Central memory CD8-positive, alpha-beta T cell (primary cell): ENCODE measurements at regions not wholly inside any gene's neighbourhood (a gene's known extent, or its start where the extent isn't known, plus 50 kb on each side); places are given as distances from the start of the nearest gene placed in this dataset.
"Not testable (repeated sequence)": the region's sequence is repeated elsewhere in the genome, so short reads cannot be mapped to it uniquely, and the experiment has no call there.

ENCODE experiments used
- ATAC-seq: fragments of 150-1000 bp; cut with Tn5 transposase; replicated peaks from 2 replicates; pipeline ENCODE4 v1.10.0; 2022; ENCODE audit warnings: mild to moderate bottlenecking, moderate FRiP score, moderate number of reproducible peaks; ENCODE audit not compliant: poor library complexity, severe bottlenecking; ENCODE audit errors: extremely low read depth
- DNase-seq, 2 donors: peaks; one replicate each; pipeline ENCODE4 v3.0.0; 2021; ENCODE audit warnings: low spot score in 2 of 2
- H3K27ac Mint-ChIP-seq: one replicate; pipeline ENCODE4 v1.8.0; 2022; ENCODE audit warnings: low read depth, mild to moderate bottlenecking, moderate library complexity, mixed read lengths
- H3K27me3 Mint-ChIP-seq: one replicate; pipeline ENCODE4 v1.8.0; 2022; ENCODE audit warnings: mixed read lengths
- H3K36me3 Mint-ChIP-seq: one replicate; pipeline ENCODE4 v1.8.0; 2022; ENCODE audit warnings: mild to moderate bottlenecking, moderate library complexity, mixed read lengths; ENCODE audit not compliant: insufficient read depth
- H3K4me1 Mint-ChIP-seq: one replicate; pipeline ENCODE4 v1.8.0; 2022; ENCODE audit warnings: mixed read lengths
- H3K4me3 Mint-ChIP-seq: one replicate; pipeline ENCODE4 v1.8.0; 2022; ENCODE audit warnings: mild to moderate bottlenecking, moderate library complexity, mixed read lengths
- H3K9me3 Mint-ChIP-seq: one replicate; pipeline ENCODE4 v1.8.0; 2022; ENCODE audit warnings: mixed read lengths

DNA sequence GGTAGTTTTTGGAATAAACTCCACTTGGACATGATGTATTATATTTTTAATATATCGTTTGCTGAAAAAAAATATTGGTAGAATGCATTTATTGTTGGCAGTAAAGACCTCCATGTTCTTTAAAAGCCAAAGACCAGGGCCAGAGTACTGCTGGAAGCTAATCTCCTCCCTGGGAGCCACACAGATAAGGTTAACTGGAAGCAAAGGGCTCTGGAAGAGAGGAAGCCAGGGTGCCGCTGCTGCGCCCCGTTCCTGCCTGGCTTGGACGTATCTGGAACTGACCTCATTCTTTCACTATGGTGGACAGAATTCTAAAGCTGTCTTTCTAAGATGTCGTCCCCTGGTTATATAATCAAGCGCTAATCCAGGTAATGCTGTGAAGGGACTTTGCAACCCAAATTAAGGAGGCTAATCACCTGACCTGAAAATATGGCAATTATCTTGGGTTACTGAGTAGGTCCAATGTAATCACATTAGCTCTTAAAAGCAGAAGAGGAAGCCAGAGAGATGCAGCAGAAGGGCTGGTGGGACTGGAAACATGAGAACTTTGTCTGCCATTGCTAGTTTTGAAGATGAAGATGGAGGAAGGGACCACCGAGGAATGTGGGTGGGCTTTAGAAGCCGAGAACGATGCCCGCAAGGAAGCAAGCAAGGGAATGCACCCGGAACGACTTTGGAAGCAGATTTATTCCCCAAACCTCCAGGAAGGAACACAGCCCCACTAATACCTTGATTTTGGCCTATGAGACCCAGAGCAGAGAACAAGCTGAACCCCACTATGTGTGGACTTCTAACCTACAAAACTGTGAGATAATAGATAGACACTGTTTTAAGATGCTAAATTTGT lies 167.7 kb upstream of the KCNJ15 start:
- ATAC-seq (no peak), DNase-seq (no peak)
- Mint-ChIP-seq H3K4me3 (no peak overlapping the region), H3K4me1 (no peaks in the 10 kb centered on the region), H3K9me3 (peaks cover 4% of the 10 kb centered on the region), H3K27ac (no peak overlapping the region), H3K36me3 (no peaks in the 10 kb centered on the region), H3K27me3 (no peaks in the 10 kb centered on the region)

DNA sequence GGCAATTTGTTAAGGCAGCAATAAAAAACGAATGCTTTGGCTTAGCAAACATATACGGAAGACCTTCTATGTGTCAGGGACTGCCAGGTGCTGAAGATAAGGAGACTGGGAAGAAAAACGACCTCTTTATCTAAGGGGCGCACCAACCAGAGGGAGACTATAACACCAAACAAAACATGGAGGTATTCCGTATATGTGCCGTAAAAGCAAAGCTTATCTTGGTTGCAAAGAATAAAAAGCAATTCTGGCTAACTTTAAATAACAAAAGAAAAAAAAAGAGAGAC lies 167.1 kb upstream of the KCNJ15 start:
- no peaks in the 10 kb centered on the region for H3K27me3 Mint-ChIP-seq
- ATAC-seq, result no peak

DNA sequence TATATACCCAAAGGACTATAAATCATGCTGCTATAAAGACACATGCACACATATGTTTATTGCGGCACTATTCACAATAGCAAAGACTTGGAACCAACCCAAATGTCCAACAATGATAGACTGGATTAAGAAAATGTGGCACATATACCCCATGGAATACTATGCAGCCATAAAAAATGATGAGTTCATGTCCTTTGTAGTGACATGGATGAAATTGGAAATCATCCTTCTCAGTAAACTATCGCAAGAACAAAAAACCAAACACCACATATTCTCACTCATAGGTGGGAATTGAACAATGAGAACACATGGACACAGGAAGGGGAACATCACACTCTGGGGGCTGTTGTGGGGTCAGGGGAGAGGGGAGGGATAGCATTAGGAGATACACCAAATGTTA lies 165.7 kb upstream of the KCNJ15 start:
- not testable (repeated sequence) for H3K27me3 Mint-ChIP-seq, H3K36me3 Mint-ChIP-seq, ATAC-seq, H3K9me3 Mint-ChIP-seq, H3K4me1 Mint-ChIP-seq, H3K4me3 Mint-ChIP-seq, H3K27ac Mint-ChIP-seq, DNase-seq

More for the DNA sequence above, 167.1 kb upstream of the KCNJ15 start:
- no peak overlapping the region for H3K27ac Mint-ChIP-seq
- no peak for DNase-seq
- no peak overlapping the region for H3K4me3 Mint-ChIP-seq
- H3K36me3 Mint-ChIP-seq, result no peaks in the 10 kb centered on the region
- peaks cover 5% of the 10 kb centered on the region for H3K9me3 Mint-ChIP-seq
- H3K4me1 Mint-ChIP-seq, result no peaks in the 10 kb centered on the region

DNA sequence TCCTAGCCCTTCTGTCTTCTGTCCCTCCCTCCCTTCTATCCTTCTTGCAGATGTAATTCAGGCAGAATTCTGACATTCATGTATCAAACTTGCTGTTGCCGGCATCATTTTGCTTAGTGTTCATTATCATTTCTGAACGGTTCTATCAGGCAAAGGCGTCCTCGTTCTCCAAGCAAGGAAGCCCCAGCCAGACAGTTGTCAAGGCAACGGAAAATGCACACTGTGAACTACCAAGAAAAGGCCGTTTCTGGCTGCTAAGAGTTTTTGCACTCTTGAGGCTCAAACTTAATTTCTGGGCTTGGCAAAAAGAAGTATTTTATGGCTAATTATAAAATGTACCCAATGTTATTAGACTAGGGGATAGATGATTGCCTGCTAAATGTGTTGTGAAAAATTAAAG lies 164.7 kb upstream of the KCNJ15 start:
- H3K4me3 Mint-ChIP-seq, result no peak overlapping the region
- no peaks in the 10 kb centered on the region for H3K27me3 Mint-ChIP-seq
- ATAC-seq (no peak), DNase-seq (no peak)
- H3K9me3 Mint-ChIP-seq, result peaks cover 8% of the 10 kb centered on the region
- H3K4me1 Mint-ChIP-seq, result no peaks in the 10 kb centered on the region
- H3K36me3 Mint-ChIP-seq, result no peaks in the 10 kb centered on the region
- H3K27ac Mint-ChIP-seq, result no peak overlapping the region

DNA sequence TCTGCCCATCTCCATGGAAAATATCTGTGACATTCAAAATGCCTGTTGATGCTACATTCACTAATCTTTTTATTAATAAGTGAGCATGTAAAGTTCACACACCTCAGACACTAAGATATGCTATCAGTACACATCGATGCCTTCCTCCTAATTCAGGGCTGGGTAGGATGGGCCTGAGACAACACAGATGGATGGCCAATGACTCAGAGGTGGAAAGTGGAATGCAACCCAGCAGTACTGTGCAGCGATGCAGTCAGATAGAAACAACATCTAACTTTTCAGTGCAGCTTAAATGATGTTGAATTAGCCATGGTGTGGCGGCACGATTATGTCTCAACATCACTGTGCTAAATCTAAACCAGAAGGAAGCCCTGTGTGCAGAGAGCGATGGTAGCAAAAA lies 161.6 kb upstream of the KCNJ15 start:
- Mint-ChIP-seq H3K27me3 (peaks cover 4% of the 10 kb centered on the region), H3K27ac (no peak overlapping the region), H3K4me1 (no peaks in the 10 kb centered on the region), H3K9me3 (peaks cover 11% of the 10 kb centered on the region), H3K4me3 (no peak overlapping the region), H3K36me3 (no peaks in the 10 kb centered on the region)
- DNase-seq (no peak), ATAC-seq (no peak)

DNA sequence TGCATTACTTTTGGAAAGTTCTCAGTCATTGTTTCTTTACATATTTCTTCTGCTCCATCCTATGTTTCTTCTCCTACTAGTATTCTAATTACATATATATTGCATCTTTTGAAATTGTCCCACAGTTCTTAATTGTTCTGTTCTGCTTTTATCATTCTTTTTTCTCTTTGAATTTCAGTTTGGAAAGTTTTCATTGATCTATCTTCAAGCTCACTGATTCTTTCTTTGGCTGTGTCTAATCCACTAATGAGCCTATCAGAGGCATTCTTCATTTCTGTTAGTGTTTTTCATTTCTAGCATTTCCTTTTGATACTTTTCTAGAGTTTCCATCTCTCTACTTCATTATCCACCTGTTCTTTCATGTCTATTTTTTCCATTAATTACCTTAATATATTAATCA lies 159.0 kb upstream of the KCNJ15 start:
- Mint-ChIP-seq H3K27me3 (peaks cover 28% of the 10 kb centered on the region), H3K4me3 (no peak overlapping the region), H3K9me3 (peaks cover 18% of the 10 kb centered on the region), H3K4me1 (no peaks in the 10 kb centered on the region), H3K36me3 (no peaks in the 10 kb centered on the region), H3K27ac (no peak overlapping the region)
- DNase-seq (no peak), ATAC-seq (no peak)

DNA sequence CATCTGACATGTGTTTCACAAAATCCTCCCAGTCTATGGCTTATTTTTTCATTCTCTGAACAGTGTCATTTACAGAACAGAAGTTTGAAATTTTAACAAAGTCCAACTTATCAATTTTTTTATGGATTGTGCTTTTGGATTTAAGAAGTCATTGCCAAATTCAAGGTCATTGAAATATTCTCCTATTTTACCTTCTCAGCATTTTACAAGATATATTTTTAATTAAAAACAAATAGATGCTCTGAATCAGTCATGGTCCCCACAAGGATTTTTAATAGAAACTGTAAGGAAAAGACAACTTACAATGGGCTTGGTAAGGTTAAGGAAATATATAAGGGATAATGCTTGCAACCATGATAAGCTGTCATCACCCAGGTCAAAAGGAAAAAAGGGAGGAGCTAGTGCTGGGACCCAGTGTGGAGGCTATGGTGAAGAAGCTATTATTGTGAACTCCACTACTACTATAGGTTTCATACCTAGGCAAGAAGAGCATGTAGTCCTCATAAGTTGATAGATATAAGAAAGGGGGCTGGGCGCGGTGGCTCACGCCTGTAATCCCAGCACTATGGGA lies 144.5 kb upstream of the KCNJ15 start:
- ATAC-seq (no peak), DNase-seq (no peak)
- Mint-ChIP-seq H3K27me3 (no peaks in the 10 kb centered on the region), H3K36me3 (peaks cover 2% of the 10 kb centered on the region), H3K4me1 (no peaks in the 10 kb centered on the region), H3K27ac (no peak overlapping the region), H3K4me3 (no peak overlapping the region), H3K9me3 (peaks cover 5% of the 10 kb centered on the region)

DNA sequence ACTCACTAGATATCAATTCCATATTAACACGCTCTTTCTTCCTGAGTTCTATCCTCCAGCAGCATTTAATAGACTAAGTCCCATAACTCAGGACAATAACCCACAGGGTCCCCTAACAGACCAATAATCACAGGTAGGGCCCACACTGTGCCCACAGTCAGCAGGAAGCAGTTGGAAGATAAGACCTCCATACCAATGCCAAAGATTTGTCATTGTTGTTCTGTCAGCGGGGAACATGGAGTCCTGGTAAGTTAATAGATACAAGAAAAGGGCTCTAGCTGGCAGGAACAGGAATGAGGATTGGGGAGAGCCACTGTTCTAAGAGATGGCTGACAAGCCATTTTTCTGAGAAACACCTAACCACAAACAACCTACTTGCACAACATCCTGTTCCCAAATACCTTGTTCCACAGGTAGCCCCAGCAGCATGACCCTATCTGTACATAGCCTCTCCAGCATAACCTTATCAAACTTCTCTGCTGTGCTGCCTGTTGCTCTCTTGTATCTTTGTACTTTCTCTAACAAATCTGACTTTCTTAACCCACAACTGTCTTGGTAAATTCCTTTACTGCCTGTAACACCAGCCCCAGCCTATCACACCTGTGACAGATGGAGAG lies 142.0 kb upstream of the KCNJ15 start:
- DNase-seq, result no peak
- no peak for ATAC-seq
- H3K36me3 Mint-ChIP-seq, result no peaks in the 10 kb centered on the region
- no peak overlapping the region for H3K27ac Mint-ChIP-seq
- no peak overlapping the region for H3K4me3 Mint-ChIP-seq
- H3K9me3 Mint-ChIP-seq, result peaks cover 5% of the 10 kb centered on the region
- no peaks in the 10 kb centered on the region for H3K4me1 Mint-ChIP-seq
- H3K27me3 Mint-ChIP-seq, result no peaks in the 10 kb centered on the region

GRCh38 chr21:38115870-38116269 lies 140.9 kb upstream of the KCNJ15 start:
- DNase-seq, result no peak
- Mint-ChIP-seq H3K4me1 (no peaks in the 10 kb centered on the region), H3K27me3 (no peaks in the 10 kb centered on the region), H3K4me3 (no peak overlapping the region), H3K36me3 (no peaks in the 10 kb centered on the region), H3K27ac (no peak overlapping the region), H3K9me3 (peaks cover 5% of the 10 kb centered on the region)
- ATAC-seq, result no peak

DNA sequence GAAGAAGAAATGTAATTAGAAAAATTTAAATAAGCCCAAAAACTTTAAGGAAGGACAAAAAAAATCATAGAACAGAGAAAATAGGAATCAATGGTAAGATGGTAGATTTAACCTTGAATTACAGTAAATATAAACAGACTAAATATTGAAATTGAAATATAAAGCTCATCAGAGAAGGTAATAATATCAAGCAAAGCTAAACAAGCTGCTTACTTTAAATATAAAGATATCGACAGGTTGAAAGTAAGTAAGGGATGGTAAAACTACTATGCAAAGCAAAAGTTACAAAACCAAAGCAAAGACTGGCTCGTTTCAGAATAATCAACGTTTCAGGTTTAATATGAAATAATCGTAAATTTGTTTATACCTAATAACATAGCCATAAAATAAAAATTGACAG lies 137.0 kb upstream of the KCNJ15 start:
- peaks cover 5% of the 10 kb centered on the region for H3K9me3 Mint-ChIP-seq
- no peak overlapping the region for H3K4me3 Mint-ChIP-seq

DNA sequence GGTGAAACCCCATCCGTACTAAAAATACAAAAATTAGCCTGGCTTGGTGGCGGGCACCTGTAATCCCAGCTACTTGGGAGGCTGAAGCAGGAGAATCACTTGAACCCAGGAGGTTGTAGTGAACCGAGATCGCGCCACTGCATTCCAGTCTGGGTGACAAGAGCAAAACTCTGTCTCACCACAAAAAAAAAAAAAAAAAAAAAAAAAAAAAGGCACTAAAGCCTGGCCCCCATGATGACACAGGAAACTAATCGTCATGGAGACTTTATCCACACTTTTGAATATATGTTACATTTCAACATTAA lies 136.2 kb upstream of the KCNJ15 start:
- H3K4me1 Mint-ChIP-seq, H3K36me3 Mint-ChIP-seq, DNase-seq, ATAC-seq, H3K27ac Mint-ChIP-seq, H3K4me3 Mint-ChIP-seq, H3K9me3 Mint-ChIP-seq, H3K27me3 Mint-ChIP-seq: not testable (repeated sequence)

More for the DNA sequence above, 137.0 kb upstream of the KCNJ15 start:
- H3K36me3 Mint-ChIP-seq, result no peaks in the 10 kb centered on the region
- H3K27ac Mint-ChIP-seq, result no peak overlapping the region
- ATAC-seq (no peak), DNase-seq (no peak)
- no peaks in the 10 kb centered on the region for H3K27me3 Mint-ChIP-seq
- no peaks in the 10 kb centered on the region for H3K4me1 Mint-ChIP-seq

DNA sequence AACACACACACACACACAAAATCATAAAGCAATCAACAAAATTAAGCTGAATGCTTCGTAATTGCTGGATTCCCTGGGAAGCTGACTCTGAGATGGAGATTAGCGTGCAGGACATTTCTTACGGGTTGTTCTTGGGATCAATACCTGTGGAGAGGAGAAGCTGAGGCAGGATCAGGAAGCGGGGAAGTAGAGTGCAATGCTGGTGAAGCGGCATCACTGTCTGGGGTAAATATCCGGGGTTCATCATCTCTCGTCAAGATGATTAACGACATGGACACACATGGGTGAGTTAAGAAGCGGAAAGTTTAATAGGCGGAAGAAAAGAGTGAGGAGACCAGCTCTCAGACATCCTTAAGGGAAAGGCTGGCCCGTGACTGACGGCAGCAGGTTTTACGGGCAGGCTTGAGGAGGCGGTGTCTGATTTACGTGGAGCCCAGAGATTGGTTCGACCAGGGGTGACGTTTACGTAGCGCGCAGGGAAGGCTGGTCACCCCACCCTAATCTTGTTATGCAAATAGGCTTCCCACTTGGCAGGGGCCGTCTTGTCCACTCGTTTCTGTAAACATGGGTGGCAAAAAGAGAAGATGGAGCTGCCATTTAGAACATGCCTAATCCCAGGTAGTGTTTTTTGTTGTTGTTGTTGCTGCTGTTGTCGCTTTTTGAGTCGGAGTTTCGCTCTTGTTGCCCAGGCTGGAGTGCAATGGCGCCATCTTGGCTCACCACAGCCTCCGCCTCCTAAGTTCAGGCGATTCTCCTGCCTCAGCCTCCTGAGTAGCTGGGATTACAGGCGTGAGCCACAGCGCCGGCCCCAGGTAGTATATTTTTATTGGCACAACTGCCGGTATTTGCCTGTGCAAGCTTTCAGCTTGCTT lies 135.6 kb upstream of the KCNJ15 start:
- peaks cover 6% of the 10 kb centered on the region for H3K27me3 Mint-ChIP-seq
- no peak overlapping the region for H3K27ac Mint-ChIP-seq
- no peak overlapping the region for H3K4me3 Mint-ChIP-seq
- no peaks in the 10 kb centered on the region for H3K9me3 Mint-ChIP-seq
- H3K4me1 Mint-ChIP-seq, result no peaks in the 10 kb centered on the region
- ATAC-seq (no peak), DNase-seq (no peak)
- H3K36me3 Mint-ChIP-seq, result no peaks in the 10 kb centered on the region
